Hepatocyte (in vitro differentiated cells): ENCODE measurements at regions not wholly inside any gene's neighbourhood (a gene's known extent, or its start where the extent isn't known, plus 50 kb on each side); places are given as distances from the start of the nearest gene placed in this dataset.

Source experiments
- CTCF ChIP-seq: fragments of 200-600 bp; sonication (generic); IDR thresholded peaks from 2 replicates; pipeline ENCODE4 v1.5.1; 2016; ENCODE audit warnings: antibody characterized with exemption, mild to moderate bottlenecking; ENCODE audit not compliant: poor library complexity
- EZH2 ChIP-seq: fragments of 200-600 bp; sonication (generic); IDR thresholded peaks from 2 replicates; pipeline ENCODE4 v1.6.1; 2016; ENCODE audit warnings: antibody characterized with exemption, mild to moderate bottlenecking, borderline replicate concordance

- no peak for TF ChIP-seq CTCF
- no peak for TF ChIP-seq EZH2
Measured at GRCh38 chr7:25998499-25998898, 153.5 kb upstream of the NFE2L3 start.
